GM12872 (cell line): ENCODE measurements at regions not wholly inside any gene's neighbourhood (a gene's known extent, or its start where the extent isn't known, plus 50 kb on each side); places are given as distances from the start of the nearest gene placed in this dataset.

Experiments
- CTCF ChIP-seq: IDR thresholded peaks from 3 replicates; pipeline ENCODE4 v1.5.1; 2011; ENCODE audit warnings: low read depth, mild to moderate bottlenecking, low read length, moderate library complexity; ENCODE audit not compliant: insufficient read depth

GRCh38 chr13:30151388-30151787 lies 156.0 kb downstream of the KATNAL1 start:
- no peak for TF ChIP-seq CTCF

GRCh38 chr13:30149248-30149647 lies 158.1 kb downstream of the KATNAL1 start:
- no peak for TF ChIP-seq CTCF

GRCh38 chr13:30148786-30149185 lies 158.6 kb downstream of the KATNAL1 start:
- TF ChIP-seq CTCF = no peak

GRCh38 chr13:30148171-30148754 lies 159.1 kb downstream of the KATNAL1 start:
- no peak for TF ChIP-seq CTCF

- no peak for TF ChIP-seq CTCF
Observed at GRCh38 chr13:30147421-30147820, 159.9 kb downstream of the KATNAL1 start.

GRCh38 chr13:30147015-30147414 lies 160.3 kb downstream of the KATNAL1 start:
- TF ChIP-seq CTCF = no peak

GRCh38 chr13:30145709-30146367 lies 161.5 kb downstream of the KATNAL1 start:
- no peak for TF ChIP-seq CTCF
